HUES6 (cell line): ENCODE measurements at regions not wholly inside any gene's neighbourhood (a gene's known extent, or its start where the extent isn't known, plus 50 kb on each side); places are given as distances from the start of the nearest gene placed in this dataset.
"Not testable (repeated sequence)": the region's sequence is repeated elsewhere in the genome, so short reads cannot be mapped to it uniquely, and the experiment has no call there.

Experiments used
- H3K27ac ChIP-seq: 2 replicates; pipeline ENCODE4 v1.7.0; 2013; ENCODE audit warnings: low read depth, mild to moderate bottlenecking, low read length, inconsistent platforms
- H3K27me3 ChIP-seq: 2 replicates; pipeline ENCODE4 v1.6.1; 2013; ENCODE audit warnings: low read length; ENCODE audit not compliant: control insufficient read depth, insufficient read depth
- H3K36me3 ChIP-seq: 2 replicates; pipeline ENCODE4 v1.6.1; 2013; ENCODE audit warnings: low read length; ENCODE audit not compliant: control insufficient read depth, insufficient read depth
- H3K4me1 ChIP-seq: 2 replicates; pipeline ENCODE4 v1.6.1; 2013; ENCODE audit warnings: low read length; ENCODE audit not compliant: control insufficient read depth, insufficient read depth
- H3K4me3 ChIP-seq: 2 replicates; pipeline ENCODE4 v1.5.1; 2013; ENCODE audit warnings: low read depth, low read length
- H3K9ac ChIP-seq: one replicate; pipeline ENCODE4 v1.6.1; 2013; ENCODE audit warnings: mild to moderate bottlenecking, low read length
- H3K9me3 ChIP-seq: 2 replicates; pipeline ENCODE4 v1.6.1; 2013; ENCODE audit warnings: low read depth, low read length; ENCODE audit not compliant: control insufficient read depth, insufficient read depth

DNA sequence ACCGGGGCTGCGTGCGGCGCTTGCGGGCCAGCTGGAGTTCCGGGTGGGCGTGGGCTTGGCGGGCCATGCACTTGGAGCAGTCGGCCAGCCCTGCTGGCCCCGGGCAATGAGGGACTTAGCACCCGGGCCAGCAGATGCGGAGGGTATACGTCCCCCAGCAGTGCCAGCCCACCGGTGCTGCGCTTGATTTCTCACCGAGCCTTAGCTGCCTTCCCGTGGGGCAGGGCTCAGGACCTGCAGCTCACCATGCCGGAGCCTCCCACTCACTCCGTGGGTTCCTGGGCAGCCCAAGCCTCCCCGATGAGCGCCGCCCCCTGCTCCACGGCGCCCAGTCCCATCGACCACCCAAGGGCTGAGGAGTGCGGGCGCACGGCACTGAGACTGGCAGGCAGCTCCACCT lies 51.4 kb upstream of the INPP4B start:
- peaks cover 22% of the 10 kb centered on the region for H3K9me3 ChIP-seq
- not testable (repeated sequence) for H3K36me3 ChIP-seq, H3K4me3 ChIP-seq, H3K9ac ChIP-seq, H3K27ac ChIP-seq, H3K4me1 ChIP-seq, H3K27me3 ChIP-seq

DNA sequence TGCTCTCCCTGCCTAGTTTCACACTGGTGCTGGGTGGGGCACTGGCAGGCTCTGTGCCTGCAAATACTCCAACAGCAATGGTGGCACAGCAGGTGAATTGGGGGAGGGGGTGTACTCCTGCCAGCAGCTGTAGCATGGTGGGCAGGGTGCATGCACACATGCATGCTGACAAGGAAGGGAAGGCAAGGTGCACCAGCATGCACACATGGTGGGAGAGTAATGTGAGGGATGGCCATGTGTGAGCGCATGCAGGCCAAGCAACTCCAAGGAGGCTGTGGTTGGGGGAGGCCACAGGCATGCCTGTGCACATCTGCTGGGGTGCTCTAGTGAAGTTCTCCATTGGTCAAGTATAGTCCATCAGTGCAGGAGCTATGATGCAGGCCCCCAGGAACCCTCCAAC lies 54.5 kb upstream of the INPP4B start:
- H3K9me3 ChIP-seq = peaks cover 2% of the 10 kb centered on the region; the same call in 1 of the 2 replicates
- H3K27ac ChIP-seq = no peak overlapping the region
- no peak overlapping the region for H3K9ac ChIP-seq
- no peaks in the 10 kb centered on the region for H3K36me3 ChIP-seq
- H3K4me3 ChIP-seq = no peak overlapping the region
- H3K4me1 ChIP-seq = no peaks in the 10 kb centered on the region
- H3K27me3 ChIP-seq = no peaks in the 10 kb centered on the region

DNA sequence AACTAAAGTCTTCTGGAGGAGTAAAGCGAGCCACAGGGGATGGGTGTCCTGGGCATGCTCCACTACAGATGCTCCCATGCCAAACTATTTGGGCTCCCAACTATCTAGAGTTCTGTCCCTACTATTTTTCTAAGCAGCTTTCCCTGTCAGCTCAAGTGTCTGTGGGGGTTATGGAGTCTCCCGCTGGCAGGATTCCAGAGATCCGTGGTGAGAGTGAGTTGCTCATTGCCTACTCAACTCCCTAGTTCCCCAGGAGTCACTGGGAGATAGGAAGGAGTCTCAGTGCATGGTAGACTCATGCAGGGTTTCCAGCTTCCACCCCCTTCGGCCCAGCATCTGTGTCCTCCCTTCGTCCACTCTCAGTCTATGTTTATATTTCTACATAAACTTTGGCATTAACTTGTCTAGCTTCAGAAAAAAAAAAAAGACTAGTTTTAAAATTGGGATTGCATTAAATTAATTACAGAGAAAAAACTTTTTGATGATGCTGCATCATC lies 55.1 kb upstream of the INPP4B start:
- Histone ChIP-seq H3K9ac (no peak overlapping the region), H3K9me3 (peaks cover 2% of the 10 kb centered on the region; the same call in 1 of the 2 replicates), H3K27me3 (no peaks in the 10 kb centered on the region), H3K4me3 (no peak overlapping the region), H3K36me3 (no peaks in the 10 kb centered on the region), H3K27ac (no peak overlapping the region), H3K4me1 (no peaks in the 10 kb centered on the region)

DNA sequence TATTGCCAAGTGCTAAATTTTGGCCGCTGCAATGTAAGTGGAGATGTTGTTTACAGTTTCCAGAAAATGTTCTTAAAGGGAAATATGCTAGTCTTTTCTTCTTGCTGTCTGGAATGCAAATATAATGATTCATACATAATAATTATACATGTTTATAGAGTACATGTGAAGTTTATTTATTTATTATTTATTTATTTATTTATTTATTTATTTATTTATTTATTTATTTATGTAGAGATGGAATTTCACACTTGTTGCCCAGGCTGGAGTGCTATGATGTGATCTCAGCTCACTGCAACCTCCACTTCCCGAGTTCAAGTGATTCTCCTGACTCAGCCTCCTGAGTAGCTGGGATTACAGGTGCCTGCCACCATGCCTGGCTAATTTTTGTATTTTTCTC lies 57.5 kb upstream of the INPP4B start:
- not testable (repeated sequence) for H3K27me3 ChIP-seq, H3K9me3 ChIP-seq, H3K4me3 ChIP-seq, H3K4me1 ChIP-seq, H3K36me3 ChIP-seq, H3K9ac ChIP-seq, H3K27ac ChIP-seq

DNA sequence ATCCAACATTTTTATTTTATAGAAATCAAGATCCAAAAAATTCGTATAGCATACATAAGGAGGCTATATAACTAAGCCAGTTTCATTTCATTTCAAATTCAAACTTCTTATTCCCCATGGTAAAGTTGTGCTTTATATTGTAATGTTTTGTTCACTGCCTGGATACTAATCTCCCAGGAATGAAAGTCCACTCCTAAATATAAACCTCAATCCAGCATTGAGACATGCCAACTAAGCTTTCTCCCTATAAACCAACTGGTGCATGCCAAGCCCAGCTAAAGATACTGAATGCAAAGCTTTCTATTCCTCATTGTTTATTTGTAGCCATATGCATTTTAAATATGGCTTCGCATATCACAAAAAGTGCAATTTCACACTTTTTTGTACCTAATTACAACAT lies 63.8 kb upstream of the INPP4B start:
- Histone ChIP-seq H3K9ac (no peak overlapping the region), H3K9me3 (0 out of 2 replicates have a peak, but pooled peaks cover 2% of the 10 kb centered on the region), H3K4me1 (no peaks in the 10 kb centered on the region), H3K27ac (no peak overlapping the region), H3K36me3 (no peaks in the 10 kb centered on the region), H3K4me3 (no peak overlapping the region), H3K27me3 (no peaks in the 10 kb centered on the region)

DNA sequence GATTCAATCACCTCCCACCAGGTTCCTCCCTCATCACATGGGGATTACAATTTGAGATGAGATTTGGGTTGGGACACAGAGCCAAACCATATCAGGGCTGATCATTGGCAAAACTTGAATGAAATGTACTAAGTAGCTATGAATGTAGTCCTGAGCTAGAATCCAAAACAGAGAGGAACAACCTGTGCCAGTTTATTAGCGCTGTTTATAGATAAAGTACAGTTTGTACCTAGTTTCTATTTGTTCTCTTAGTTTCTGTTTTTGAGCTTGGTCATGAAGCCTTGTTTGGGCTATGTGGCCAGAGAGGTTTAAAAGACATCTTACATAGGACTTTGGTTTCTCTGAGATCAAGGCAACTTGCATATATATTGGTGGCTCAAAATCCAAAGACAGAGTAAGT lies 66.9 kb upstream of the INPP4B start:
- Histone ChIP-seq H3K4me3 (no peak overlapping the region), H3K4me1 (no peaks in the 10 kb centered on the region), H3K27ac (no peak overlapping the region), H3K9ac (no peak overlapping the region), H3K27me3 (no peaks in the 10 kb centered on the region), H3K9me3 (no peaks in the 10 kb centered on the region), H3K36me3 (no peaks in the 10 kb centered on the region)

DNA sequence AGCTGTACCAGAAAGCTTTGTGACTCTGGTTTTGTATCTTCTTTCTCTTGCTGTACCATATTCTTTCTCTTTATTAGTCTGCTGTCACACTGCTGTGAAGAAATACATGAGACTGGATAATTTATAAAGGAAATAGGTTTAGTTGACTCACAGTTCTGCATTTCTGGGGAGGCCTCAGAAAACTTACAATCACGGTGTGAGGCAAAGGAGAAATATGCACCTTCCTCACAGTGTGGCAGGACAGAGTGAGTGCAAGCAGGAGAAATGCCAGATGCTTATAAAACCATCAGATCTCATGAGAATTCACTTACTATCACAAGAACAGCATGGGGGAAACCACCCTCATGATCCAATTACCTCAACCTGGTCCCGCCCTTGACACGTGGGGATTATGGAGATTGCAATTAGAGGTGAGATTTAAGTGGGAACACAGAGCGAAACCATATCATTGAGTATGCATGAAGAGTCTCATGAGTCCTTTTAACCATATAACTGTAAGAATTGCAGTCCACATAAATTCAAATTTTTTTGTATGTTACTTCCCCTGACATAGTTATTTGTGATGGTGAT lies 67.4 kb upstream of the INPP4B start:
- H3K9me3 ChIP-seq = no peaks in the 10 kb centered on the region
- H3K27ac ChIP-seq = no peak overlapping the region
- no peak overlapping the region for H3K9ac ChIP-seq
- no peaks in the 10 kb centered on the region for H3K36me3 ChIP-seq
- H3K4me3 ChIP-seq = no peak overlapping the region
- H3K27me3 ChIP-seq = no peaks in the 10 kb centered on the region
- H3K4me1 ChIP-seq = no peaks in the 10 kb centered on the region

DNA sequence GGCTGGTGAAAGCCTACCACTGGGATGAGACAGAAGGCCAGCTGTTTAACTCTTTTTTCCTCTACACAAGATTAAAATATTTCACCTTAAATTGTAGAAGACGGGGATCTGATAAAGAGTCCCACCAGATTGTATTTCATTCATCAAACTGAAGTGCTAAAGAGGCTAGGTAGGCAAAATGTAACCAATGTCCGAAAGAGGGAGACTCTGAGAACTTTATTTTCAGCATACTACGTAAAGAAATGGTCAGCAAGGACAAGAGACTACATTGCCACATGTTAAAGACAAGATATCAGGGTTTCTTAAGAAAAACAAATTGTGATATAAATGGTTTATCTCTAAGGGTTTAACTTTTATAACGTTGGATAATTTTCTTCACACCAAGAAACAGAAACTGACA lies 71.6 kb upstream of the INPP4B start:
- Histone ChIP-seq H3K4me1 (no peaks in the 10 kb centered on the region), H3K27me3 (no peaks in the 10 kb centered on the region), H3K9ac (no peak overlapping the region), H3K36me3 (no peaks in the 10 kb centered on the region), H3K27ac (no peak overlapping the region), H3K9me3 (no peaks in the 10 kb centered on the region), H3K4me3 (no peak overlapping the region)

DNA sequence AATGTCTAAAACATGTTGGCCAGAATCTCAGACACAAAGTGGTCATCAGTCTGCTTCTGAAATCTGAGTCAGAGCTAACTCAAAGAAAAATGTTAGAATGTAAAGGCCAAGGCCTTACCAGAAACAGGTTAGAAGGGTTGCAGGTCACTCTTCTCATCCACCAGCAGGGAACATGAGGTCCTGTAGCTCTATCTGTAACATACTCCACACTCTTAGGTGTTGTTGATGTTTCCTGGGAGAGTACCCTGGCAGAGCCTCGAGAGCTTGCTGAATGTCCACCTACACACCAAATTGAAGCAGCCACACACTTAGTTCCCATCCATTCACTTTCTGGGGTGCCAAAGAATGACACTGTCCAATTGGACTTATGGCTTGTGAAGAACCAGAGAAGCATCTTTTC lies 76.6 kb upstream of the INPP4B start:
- H3K27ac ChIP-seq = no peak overlapping the region
- H3K4me3 ChIP-seq = no peak overlapping the region
- H3K27me3 ChIP-seq = no peaks in the 10 kb centered on the region

DNA sequence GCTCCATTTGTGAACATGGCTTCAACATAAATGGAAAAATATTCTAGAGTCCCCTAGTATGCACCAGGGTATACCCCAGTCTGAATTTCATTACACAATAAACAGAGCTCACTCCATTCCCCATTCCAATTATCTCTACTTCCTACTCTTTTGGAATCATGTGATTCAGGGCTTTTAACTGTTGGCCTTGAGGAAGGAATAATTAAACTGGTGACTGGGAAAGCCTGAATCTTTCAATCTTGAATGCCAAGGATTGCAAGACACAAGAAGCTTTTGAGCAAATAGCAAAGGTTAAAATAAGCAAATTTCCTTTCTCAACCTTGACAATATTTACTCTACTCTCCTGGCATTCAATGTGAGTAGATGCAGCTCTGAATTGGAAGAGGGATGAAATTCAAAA lies 77.5 kb upstream of the INPP4B start:
- H3K4me1 ChIP-seq = no peaks in the 10 kb centered on the region
- no peaks in the 10 kb centered on the region for H3K9me3 ChIP-seq
- H3K27ac ChIP-seq = no peak overlapping the region
- H3K27me3 ChIP-seq = no peaks in the 10 kb centered on the region
- no peaks in the 10 kb centered on the region for H3K36me3 ChIP-seq
- H3K9ac ChIP-seq = no peak overlapping the region
- H3K4me3 ChIP-seq = no peak overlapping the region

More for the DNA sequence above, 76.6 kb upstream of the INPP4B start:
- Histone ChIP-seq H3K4me1 (no peaks in the 10 kb centered on the region), H3K36me3 (no peaks in the 10 kb centered on the region), H3K9me3 (no peaks in the 10 kb centered on the region), H3K9ac (no peak overlapping the region)

DNA sequence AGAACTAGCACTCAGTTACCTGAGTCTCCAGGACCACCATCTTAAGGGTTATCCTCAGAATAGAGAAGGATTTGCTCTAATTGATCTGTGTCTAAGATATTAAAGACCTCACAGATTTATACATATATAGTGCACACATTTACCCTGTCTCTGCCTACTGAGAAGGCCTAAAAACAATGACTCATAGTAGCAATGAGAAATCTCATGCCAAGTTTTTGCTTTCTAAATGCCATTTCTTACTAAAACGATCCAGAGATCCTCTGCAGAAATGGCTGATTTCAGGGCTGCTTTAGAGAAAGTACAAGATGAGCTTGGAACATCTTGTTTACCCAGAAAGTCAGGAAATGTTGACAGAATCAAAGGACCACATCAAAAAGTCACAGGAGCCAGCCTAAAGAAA lies 79.1 kb upstream of the INPP4B start:
- H3K27me3 ChIP-seq = no peaks in the 10 kb centered on the region
- H3K9ac ChIP-seq = no peak overlapping the region
- no peak overlapping the region for H3K4me3 ChIP-seq
- no peak overlapping the region for H3K27ac ChIP-seq
- no peaks in the 10 kb centered on the region for H3K36me3 ChIP-seq
- no peaks in the 10 kb centered on the region for H3K9me3 ChIP-seq
- H3K4me1 ChIP-seq = no peaks in the 10 kb centered on the region

DNA sequence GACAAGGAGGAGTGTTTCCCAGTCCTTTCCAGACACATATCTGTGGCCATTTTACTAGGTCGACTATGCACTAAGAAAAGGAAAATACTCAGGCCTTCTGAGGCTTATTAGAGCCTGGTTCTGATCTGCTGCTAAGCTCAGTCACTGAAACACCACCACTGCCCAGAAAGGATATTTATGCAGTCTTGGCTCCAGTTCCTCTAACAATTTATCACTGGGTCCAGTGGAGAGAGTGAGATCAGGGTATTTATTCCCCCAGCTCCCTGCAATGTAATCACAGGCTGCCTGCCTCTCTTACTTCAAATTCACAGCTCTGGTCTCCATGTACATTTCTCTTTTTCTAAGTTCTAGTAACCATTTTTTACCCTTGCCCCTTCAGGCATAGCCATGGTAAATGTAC lies 81.6 kb upstream of the INPP4B start:
- Histone ChIP-seq H3K4me3 (no peak overlapping the region), H3K4me1 (no peaks in the 10 kb centered on the region), H3K9ac (no peak overlapping the region), H3K36me3 (no peaks in the 10 kb centered on the region), H3K27me3 (no peaks in the 10 kb centered on the region), H3K27ac (no peak overlapping the region), H3K9me3 (no peaks in the 10 kb centered on the region)
